ENCODE measurements at regions not wholly inside any gene's neighbourhood (a gene's known extent, or its start where the extent isn't known, plus 50 kb on each side); places are given as distances from the start of the nearest gene placed in this dataset.

DNA sequence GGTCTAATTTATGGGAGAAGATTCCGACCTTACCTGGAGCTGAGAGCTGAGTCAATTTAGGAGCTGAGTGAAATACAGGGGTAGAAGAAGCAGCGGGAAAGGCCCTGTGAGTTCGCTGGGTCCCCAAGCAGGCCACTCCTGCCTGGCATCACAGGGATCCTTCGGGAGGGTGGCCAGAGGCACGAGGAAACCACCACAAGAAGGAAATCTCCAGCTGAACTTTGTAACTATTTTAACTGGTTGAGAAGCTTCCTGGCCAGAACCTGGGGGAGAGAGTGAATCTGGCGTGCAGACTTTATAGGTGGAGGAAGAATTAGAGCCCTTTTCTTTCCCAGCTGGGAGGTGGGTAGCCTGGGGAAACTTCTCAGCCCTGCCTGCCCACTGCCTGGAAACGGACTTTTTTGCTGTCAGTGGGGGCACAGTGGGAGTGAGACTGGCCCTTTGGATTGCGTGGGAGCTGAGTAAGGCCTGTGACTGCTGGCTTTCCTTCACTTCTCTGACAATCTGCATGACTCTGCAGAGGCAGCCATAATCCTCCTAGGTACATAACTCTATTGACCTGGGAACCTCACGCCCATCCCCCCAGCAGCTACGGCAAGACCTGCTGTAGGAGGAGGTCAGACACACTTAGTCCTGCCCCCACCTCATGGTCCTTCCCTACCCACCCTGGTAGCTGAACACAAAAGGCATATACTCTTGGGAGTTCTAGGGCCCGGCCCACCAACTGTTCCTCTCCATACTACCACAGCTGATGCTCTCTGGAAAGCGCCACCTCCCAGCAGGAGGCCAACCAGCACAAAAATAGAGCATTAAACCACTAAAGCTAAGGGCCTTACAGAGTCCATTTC lies 340.7 kb downstream of the CNTN3 start:
- Histone ChIP-seq H3K27ac (no peak overlapping the region), H3K36me3 (replicated peaks) (no peaks in the 10 kb centered on the region), H3K4me3 (ENCODE audit: low read depth, low read length) (no peak overlapping the region), H3K27me3 (replicated peaks) (no peaks in the 10 kb centered on the region)
- TF ChIP-seq, protein P1, sequence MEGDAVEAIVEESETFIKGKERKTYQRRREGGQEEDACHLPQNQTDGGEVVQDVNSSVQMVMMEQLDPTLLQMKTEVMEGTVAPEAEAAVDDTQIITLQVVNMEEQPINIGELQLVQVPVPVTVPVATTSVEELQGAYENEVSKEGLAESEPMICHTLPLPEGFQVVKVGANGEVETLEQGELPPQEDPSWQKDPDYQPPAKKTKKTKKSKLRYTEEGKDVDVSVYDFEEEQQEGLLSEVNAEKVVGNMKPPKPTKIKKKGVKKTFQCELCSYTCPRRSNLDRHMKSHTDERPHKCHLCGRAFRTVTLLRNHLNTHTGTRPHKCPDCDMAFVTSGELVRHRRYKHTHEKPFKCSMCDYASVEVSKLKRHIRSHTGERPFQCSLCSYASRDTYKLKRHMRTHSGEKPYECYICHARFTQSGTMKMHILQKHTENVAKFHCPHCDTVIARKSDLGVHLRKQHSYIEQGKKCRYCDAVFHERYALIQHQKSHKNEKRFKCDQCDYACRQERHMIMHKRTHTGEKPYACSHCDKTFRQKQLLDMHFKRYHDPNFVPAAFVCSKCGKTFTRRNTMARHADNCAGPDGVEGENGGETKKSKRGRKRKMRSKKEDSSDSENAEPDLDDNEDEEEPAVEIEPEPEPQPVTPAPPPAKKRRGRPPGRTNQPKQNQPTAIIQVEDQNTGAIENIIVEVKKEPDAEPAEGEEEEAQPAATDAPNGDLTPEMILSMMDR (IDR thresholded peaks at IDR 0.05; ENCODE audit: low read depth, low read length, missing control alignments) = no peak
- in situ Hi-C loops (cut with HindIII; ENCODE audit: low pct_ligation_motif_present, low sequenced_read_pairs) = no loop called here
- DNase-seq = no peak

DNA sequence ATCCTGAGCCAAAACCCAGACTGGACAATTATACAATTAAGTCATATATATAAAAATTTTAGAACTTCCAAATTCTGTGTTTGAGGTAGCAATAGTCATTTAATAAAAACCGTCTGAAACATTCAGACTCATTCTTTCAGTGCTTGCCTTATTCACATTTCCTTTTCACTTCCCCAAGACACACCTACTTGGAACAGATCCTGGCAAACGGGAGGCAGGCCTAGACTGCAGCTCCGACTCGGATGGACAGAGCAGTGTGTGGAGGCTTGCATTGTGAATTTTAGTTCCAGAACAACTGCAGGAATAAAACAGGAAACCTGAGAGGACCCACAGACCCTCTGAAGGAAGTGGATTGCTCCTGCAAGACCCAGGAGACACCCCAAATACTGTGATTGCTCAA lies 341.4 kb downstream of the CNTN3 start:
- no peak overlapping the region for H3K27ac ChIP-seq
- H3K27me3 ChIP-seq (replicated peaks) = no peaks in the 10 kb centered on the region
- no peak for DNase-seq
- H3K4me3 ChIP-seq (ENCODE audit: low read depth, low read length) = no peak overlapping the region
- no peaks in the 10 kb centered on the region for H3K36me3 ChIP-seq (replicated peaks)
- TF ChIP-seq, protein P1 (IDR thresholded peaks at IDR 0.05; ENCODE audit: low read depth, low read length, missing control alignments) = no peak
- in situ Hi-C loops (cut with HindIII; ENCODE audit: low pct_ligation_motif_present, low sequenced_read_pairs) = no loop called here

- H3K4me3 ChIP-seq (ENCODE audit: low read depth, low read length) = no peak overlapping the region
- no peaks in the 10 kb centered on the region for H3K27me3 ChIP-seq (replicated peaks)
- in situ Hi-C loops (cut with HindIII; ENCODE audit: low pct_ligation_motif_present, low sequenced_read_pairs) = no loop called here
- TF ChIP-seq, protein P1 (IDR thresholded peaks at IDR 0.05; ENCODE audit: low read depth, low read length, missing control alignments) = no peak
- H3K36me3 ChIP-seq (replicated peaks) = no peaks in the 10 kb centered on the region
- DNase-seq = no peak
- H3K27ac ChIP-seq = no peak overlapping the region
Observed at GRCh38 chr3:74271541-74271940, 342.9 kb downstream of the CNTN3 start.

GRCh38 chr3:74269689-74270088 lies 344.8 kb downstream of the CNTN3 start:
- DNase-seq = no peak
- Histone ChIP-seq H3K27ac (no peak overlapping the region), H3K4me3 (ENCODE audit: low read depth, low read length) (no peak overlapping the region), H3K27me3 (replicated peaks) (no peaks in the 10 kb centered on the region), H3K36me3 (replicated peaks) (no peaks in the 10 kb centered on the region)
- TF ChIP-seq, protein P1 (IDR thresholded peaks at IDR 0.05; ENCODE audit: low read depth, low read length, missing control alignments) = no peak
- in situ Hi-C loops (cut with HindIII; ENCODE audit: low pct_ligation_motif_present, low sequenced_read_pairs) = no loop called here

DNA sequence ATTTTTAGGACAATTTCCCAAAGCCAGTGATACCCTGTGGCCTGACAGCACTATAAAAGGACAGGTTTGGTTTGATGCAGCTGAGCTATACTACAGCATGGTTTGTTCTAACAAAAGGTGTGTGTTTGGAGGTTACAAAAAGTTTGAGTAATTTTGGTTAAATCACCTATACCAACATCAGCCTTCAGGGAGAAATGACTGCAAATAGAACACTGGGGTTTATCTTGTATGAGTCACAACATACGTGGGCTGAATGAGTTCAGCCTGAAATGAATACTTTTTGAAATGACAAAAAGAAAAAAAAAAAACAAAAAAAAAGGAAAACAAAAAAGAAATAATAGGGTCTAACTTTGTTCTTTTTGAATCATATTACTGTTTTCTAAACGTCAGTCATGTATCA lies 345.7 kb downstream of the CNTN3 start:
- Histone ChIP-seq H3K36me3 (replicated peaks) (no peaks in the 10 kb centered on the region), H3K27ac (no peak overlapping the region), H3K27me3 (replicated peaks) (no peaks in the 10 kb centered on the region), H3K4me3 (ENCODE audit: low read depth, low read length) (no peak overlapping the region)
- in situ Hi-C loops (cut with HindIII; ENCODE audit: low pct_ligation_motif_present, low sequenced_read_pairs) = no loop called here
- TF ChIP-seq, protein P1 (IDR thresholded peaks at IDR 0.05; ENCODE audit: low read depth, low read length, missing control alignments) = no peak
- no peak for DNase-seq

Data from brain microvascular endothelial cell (primary cell).